Gastroesophageal sphincter (tissue), 3 donors: ENCODE measurements at regions not wholly inside any gene's neighbourhood (a gene's known extent, or its start where the extent isn't known, plus 50 kb on each side); places are given as distances from the start of the nearest gene placed in this dataset.

Source experiments
- POLR2A ChIP-seq, 2 donors: fragments of 450-650 bp; IDR thresholded peaks; one replicate each; pipeline ENCODE4 v1.6.1; 2017; ENCODE audit warnings: antibody characterized with exemption in 2 of 2, mild to moderate bottlenecking in 2 of 2, moderate library complexity in 1 of 2
- POLR2AphosphoS5 ChIP-seq: sonication (generic); formaldehyde crosslinking; IDR thresholded peaks from one replicate; pipeline ENCODE4 v1.6.1; 2017; ENCODE audit warnings: antibody characterized with exemption
- TF ChIP-seq, protein P1 (sequence below), 4 experiments: fragments of 200-600 bp in 2 of 4; fragments of 450-650 bp in 2 of 4; sonication (generic) in 1 of 4; IDR thresholded peaks; one replicate each; pipeline ENCODE4 v1.5.1; 2017 to 2019; ENCODE audit warnings: antibody characterized with exemption in 4 of 4, mild to moderate bottlenecking in 2 of 4, moderate library complexity in 2 of 4

DNA sequence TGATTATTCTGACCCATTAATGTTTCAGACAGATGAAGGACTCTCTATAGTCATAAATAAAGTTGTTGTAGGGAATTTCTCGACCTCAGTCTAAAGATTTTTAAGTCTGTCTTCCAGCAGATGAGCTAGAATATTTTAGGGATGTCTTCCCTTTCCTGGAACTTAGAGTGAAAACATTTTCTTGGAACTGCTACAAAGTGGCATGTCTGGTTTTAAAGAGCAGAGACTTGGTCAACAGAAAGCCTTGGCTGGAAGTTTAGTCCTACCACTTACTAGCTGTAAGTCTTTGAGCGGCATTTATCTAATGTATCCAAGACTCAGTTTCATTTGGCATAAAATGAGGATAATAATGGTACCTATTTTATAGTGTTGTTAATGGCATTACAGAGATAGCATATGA is 120.0 kb upstream of the TGFBR2 start:
- TF ChIP-seq POLR2A (IDR thresholded peaks at IDR 0.05) = no peak
- TF ChIP-seq, protein P1, sequence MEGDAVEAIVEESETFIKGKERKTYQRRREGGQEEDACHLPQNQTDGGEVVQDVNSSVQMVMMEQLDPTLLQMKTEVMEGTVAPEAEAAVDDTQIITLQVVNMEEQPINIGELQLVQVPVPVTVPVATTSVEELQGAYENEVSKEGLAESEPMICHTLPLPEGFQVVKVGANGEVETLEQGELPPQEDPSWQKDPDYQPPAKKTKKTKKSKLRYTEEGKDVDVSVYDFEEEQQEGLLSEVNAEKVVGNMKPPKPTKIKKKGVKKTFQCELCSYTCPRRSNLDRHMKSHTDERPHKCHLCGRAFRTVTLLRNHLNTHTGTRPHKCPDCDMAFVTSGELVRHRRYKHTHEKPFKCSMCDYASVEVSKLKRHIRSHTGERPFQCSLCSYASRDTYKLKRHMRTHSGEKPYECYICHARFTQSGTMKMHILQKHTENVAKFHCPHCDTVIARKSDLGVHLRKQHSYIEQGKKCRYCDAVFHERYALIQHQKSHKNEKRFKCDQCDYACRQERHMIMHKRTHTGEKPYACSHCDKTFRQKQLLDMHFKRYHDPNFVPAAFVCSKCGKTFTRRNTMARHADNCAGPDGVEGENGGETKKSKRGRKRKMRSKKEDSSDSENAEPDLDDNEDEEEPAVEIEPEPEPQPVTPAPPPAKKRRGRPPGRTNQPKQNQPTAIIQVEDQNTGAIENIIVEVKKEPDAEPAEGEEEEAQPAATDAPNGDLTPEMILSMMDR (IDR thresholded peaks at IDR 0.05) = no peak
- TF ChIP-seq POLR2AphosphoS5 = no peak
